ENCODE measurements at regions not wholly inside any gene's neighbourhood (a gene's known extent, or its start where the extent isn't known, plus 50 kb on each side); places are given as distances from the start of the nearest gene placed in this dataset.
"Not testable (repeated sequence)": the region's sequence is repeated elsewhere in the genome, so short reads cannot be mapped to it uniquely, and the experiment has no call there.

GRCh38 chr3:24687671-24688070 lies 193.0 kb upstream of the THRB start:
- DNase-seq (ENCODE audit: low read depth in 2 of 2): no peak

- DNase-seq (ENCODE audit: low read depth in 2 of 2): no peak
Observed at GRCh38 chr3:24688446-24689148, 193.9 kb upstream of the THRB start.

GRCh38 chr3:24689353-24689752 lies 194.7 kb upstream of the THRB start:
- DNase-seq (ENCODE audit: low read depth in 2 of 2): no peak

- no peak for DNase-seq (ENCODE audit: low read depth in 2 of 2)
Observed at GRCh38 chr3:24690777-24691176, 196.1 kb upstream of the THRB start.

DNA sequence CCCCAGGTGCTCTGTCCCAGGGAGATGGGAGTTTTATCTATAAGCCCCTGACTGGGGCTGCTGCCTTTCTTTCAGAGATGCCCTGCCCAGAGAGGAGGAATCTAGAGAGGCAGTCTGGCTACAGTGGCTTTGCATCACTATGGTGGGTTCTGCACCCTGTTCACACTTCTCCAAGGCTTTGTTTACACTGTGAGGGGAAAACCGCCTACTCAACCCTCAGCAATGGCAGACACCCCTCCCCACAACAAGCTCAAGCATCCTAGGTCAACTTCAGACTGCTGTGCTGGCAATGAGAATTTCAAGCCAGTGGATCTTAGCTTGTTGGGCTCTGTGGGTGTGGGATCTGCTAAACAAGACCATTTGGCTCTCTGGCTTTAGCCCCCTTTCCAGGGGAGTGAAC lies 204.4 kb upstream of the THRB start:
- DNase-seq (ENCODE audit: low read depth in 2 of 2): not testable (repeated sequence)

DNA sequence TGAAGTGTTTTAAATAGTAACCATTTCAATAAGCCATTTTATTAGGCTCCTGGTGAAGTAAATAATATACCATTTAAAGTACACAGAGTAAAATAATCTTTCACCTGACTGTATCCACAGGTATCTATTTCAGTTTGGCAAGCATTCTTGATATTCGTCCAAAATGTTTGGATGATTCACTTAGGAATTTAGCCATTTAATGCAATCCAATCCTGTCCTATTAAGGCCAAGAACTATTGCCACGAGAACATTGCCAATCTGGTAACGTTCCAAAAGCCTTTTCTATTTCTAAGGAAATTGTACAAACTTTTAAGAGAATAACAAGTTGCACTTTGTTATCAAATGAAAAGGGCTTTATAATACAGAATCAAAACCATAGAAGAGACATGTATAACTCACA lies 209.8 kb upstream of the THRB start:
- DNase-seq (ENCODE audit: low read depth in 2 of 2): no peak

DNA sequence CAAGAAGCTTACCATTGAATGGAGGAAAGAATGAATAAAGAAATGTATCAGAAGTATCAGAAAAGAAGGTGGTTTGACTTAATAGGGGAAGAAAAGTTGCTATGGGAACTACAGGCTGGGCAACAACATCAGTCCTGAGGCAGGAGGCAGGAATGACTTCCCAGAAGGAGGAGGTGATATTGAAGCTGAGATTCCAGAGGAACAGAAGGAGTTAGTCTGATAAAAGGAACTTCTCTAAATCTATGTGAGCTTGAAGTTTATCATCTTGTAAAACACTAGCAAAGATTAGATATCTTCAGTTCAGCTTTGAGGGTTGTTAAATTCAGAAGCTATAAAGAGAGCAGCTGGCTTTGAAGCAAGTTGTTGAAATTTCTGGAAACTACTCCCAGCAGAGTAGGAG lies 213.3 kb upstream of the THRB start:
- no peak for DNase-seq (ENCODE audit: low read depth in 2 of 2)

GRCh38 chr3:24709956-24710355 lies 215.3 kb upstream of the THRB start:
- DNase-seq (ENCODE audit: low read depth in 2 of 2): no peak

DNA sequence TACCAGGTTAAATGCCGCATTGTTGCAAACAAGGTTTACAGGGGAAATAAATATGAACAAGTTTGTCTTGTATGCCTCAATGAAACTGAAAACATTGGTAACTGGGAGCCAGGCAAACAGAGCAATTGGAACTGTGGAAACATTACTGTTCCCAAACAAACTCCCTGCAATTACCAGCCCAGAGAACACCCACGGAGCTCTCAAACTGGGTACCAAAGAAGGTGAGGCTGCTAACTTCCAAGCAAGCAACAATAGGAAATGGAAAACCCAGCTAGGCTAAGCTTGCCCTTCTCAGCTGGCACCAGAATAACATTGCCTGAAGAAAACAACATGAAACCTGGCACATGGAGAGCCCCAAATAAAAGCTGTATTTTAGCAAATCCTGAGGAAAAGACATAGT lies 218.9 kb upstream of the THRB start:
- DNase-seq (ENCODE audit: low read depth in 2 of 2): no peak

- no peak for DNase-seq (ENCODE audit: low read depth in 2 of 2)
Observed at GRCh38 chr3:24714436-24714835, 219.8 kb upstream of the THRB start.

DNA sequence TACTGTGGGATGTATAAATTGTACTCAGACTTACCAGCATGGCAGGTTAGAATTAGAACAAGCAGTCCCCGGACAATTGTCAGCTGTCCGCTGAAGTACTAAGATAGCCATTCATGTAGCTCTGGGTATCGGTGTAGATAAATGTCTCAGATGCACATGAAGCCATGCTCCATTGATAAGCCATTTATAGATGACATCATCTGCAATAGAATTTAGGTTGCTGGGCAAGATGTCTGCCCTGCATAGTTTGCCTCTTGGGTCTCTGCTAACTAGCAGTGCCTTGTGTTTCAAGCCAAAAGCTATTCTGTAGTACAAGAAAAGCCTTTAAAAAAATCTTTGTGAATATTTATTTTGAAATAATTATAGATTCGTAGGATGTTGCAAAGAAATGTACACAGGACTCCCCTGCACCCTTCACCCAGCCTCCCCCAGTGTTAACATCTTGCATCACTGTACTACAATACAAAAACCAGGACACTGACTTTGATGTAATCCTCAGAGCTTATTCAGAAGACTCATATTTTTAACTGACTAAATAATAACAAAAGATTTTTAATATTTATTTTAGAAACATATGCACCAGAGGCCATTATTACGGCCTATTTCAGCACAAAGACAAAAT lies 220.6 kb upstream of the THRB start:
- DNase-seq (ENCODE audit: low read depth in 2 of 2): no peak

DNA sequence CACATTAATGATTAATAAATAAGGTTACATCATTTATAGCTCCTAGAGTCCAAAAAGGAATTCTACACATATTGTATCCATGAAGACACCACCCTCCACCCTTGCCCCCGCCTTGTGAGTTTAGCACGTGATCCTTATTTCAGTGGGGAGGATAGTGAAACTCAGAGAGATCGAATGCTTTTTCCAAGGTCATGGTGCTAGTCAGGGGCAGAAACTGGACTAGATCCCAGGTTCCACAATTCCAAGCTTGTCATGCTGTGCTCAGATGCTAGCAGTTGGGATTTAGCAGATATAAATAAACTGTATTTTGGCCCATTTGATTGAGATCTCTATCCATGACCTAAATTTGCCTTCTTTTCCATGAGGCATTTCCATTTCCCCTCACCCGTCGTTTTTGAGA lies 227.4 kb upstream of the THRB start:
- DNase-seq (ENCODE audit: low read depth in 2 of 2): no peak

GRCh38 chr3:24725514-24726255 lies 231.0 kb upstream of the THRB start:
- no peak for DNase-seq (ENCODE audit: low read depth in 2 of 2)

GRCh38 chr3:24726423-24726822 lies 231.8 kb upstream of the THRB start:
- no peak for DNase-seq (ENCODE audit: low read depth in 2 of 2)

DNA sequence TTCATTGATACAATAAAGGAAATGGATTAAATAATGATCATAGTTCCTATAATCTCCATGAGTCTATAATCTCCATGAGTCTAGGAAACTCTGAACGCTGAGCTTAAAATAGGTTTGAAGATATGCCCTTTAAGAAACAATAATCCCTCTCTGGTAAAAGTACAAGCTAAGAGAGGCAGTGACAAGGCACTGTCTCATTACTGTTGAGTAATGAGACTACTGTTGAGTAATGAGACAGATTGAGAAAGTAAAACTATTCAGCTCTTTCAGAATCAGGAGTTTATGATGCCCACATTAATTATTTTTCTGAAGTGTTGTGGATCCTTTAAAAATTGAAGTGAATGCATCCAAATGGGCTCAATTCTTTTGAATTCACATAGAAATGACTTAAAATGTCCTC lies 235.5 kb upstream of the THRB start:
- no peak for DNase-seq (ENCODE audit: low read depth in 2 of 2)

- no peak for DNase-seq (ENCODE audit: low read depth in 2 of 2)
Observed at GRCh38 chr3:24734019-24734418, 239.4 kb upstream of the THRB start.

GRCh38 chr3:24736701-24737100 lies 242.1 kb upstream of the THRB start:
- DNase-seq (ENCODE audit: low read depth in 2 of 2): no peak

GRCh38 chr3:24740326-24740725 lies 245.7 kb upstream of the THRB start:
- no peak for DNase-seq (ENCODE audit: low read depth in 2 of 2)

GRCh38 chr3:24741506-24741905 lies 246.9 kb upstream of the THRB start:
- DNase-seq (ENCODE audit: low read depth in 2 of 2): no peak

- DNase-seq (ENCODE audit: low read depth in 2 of 2): no peak
Observed at GRCh38 chr3:24748520-24748919, 253.9 kb upstream of the THRB start.

DNA sequence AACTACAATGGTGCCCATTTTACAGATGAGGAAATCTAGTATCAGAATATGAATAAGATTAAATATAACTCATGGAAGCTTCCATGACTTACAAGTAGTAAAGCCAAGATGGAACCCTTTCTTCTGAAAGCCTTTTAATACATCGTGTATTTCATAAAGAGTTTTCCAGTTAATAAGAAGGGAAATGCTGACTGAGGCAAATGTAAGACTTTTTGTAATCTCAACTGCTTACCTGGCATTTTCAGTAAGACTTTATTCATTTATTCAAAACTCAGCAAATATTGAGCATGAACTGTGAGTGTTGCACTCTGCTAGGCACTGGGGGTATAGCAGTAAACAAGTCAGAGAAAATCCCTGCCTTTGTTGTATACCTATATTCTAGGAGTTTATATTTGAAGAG lies 256.4 kb upstream of the THRB start:
- no peak for DNase-seq (ENCODE audit: low read depth in 2 of 2)

DNA sequence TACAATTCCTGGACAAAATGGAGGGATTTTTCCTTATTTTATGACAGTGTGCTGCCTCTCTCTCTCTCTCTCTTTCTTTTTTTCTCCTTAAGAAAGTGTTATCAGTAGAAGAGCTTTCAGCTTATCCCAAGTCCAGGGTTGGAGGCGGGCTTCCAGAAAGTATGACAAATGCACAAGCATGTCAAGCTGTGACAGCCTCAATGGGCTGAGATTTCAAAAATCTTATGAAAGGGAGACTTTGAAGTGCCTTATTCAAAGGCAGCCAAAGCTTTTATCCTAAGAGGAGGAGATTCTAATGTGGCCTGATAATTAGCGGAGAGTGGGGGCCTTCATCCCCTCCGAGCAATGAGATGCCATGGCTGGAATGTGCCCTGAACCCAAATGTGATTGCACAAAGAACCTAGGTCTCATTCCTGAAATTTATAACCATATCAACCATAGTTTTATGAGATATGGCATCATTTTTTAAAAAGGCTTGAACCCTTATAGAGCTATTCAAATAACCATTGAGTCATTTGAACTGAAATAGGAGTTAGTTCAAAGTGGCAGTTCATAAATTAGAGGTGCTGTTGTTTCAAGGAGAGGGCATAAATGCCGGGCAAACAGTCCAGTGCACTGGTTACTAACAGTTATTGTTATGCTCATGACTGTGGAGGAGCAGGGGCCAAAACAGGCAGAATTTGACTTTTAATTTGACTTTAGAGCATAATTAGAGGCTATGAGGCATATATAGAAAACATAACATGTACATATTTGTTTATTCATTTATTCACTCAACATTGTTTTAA lies 261.6 kb upstream of the THRB start:
- no peak for DNase-seq (ENCODE audit: low read depth in 2 of 2)
